IMR-90 (cell line): ENCODE measurements at regions not wholly inside any gene's neighbourhood (a gene's known extent, or its start where the extent isn't known, plus 50 kb on each side); places are given as distances from the start of the nearest gene placed in this dataset.

Experiments
- ATAC-seq: fragments of 200-7000 bp; cut with Tn5 transposase; 2 replicates; pipeline ENCODE4 v1.9.1; 2020; ENCODE audit warnings: low read depth, mild to moderate bottlenecking, moderate library complexity
- BruUV-seq: library from RNA; stranded (reverse); fragments of 400-500 nt; replicated peaks from 2 replicates; lab custom pipeline; 2021; lab: Mats Ljungman, UMichigan
- CTCF ChIA-PET: fragments of 300-600 bp; formaldehyde crosslinking; extraction: SDS; loops from one replicate; lab custom pipeline; 2021; ENCODE audit warnings: antibody characterized with exemption; lab: Yijun Ruan, JAX
- POLR2A ChIA-PET: fragments of 300-600 bp; sonication (Branson Sonifier 250); formaldehyde crosslinking; loops from one replicate; lab custom pipeline; 2022; ENCODE audit warnings: antibody characterized with exemption; ENCODE audit not compliant: unreplicated experiment; lab: Charles Lee
- DNase-seq: peaks from one replicate; pipeline ENCODE4 v3.0.0; 2013
- H2AFZ ChIP-seq: replicated peaks from 2 replicates; pipeline ENCODE3; 2013; ENCODE audit warnings: low read length, mild to moderate bottlenecking; ENCODE audit not compliant: poor library complexity
- H2AK5ac ChIP-seq: 2 replicates; pipeline ENCODE4 v1.6.1; 2013; ENCODE audit warnings: low read depth, low read length, inconsistent platforms
- H2AK9ac ChIP-seq: replicated peaks from 2 replicates; pipeline ENCODE3; 2013; ENCODE audit warnings: mild to moderate bottlenecking, low read depth, low read length, moderate library complexity; ENCODE audit not compliant: poor library complexity
- H2BK120ac ChIP-seq: 2 replicates; pipeline ENCODE4 v1.6.1; 2013; ENCODE audit warnings: low read depth, low read length, inconsistent platforms
- H2BK15ac ChIP-seq: 3 replicates; pipeline ENCODE4 v1.6.1; 2013; ENCODE audit warnings: low read depth, low read length, inconsistent platforms
- H2BK20ac ChIP-seq: 2 replicates; pipeline ENCODE4 v1.6.1; 2013; ENCODE audit warnings: low read depth, mild to moderate bottlenecking, inconsistent platforms, low read length, moderate library complexity
- H2BK5ac ChIP-seq: 2 replicates; pipeline ENCODE4 v1.6.1; 2013; ENCODE audit warnings: mild to moderate bottlenecking, low read depth, low read length, inconsistent platforms; ENCODE audit not compliant: poor library complexity, severe bottlenecking
- H3K14ac ChIP-seq: replicated peaks from 2 replicates; pipeline ENCODE4 v1.6.1; 2013; ENCODE audit warnings: low read depth, low read length, inconsistent platforms
- H3K18ac ChIP-seq: 2 replicates; pipeline ENCODE4 v1.6.1; 2013; ENCODE audit warnings: low read depth, low read length, control low read depth
- H3K23ac ChIP-seq: 2 replicates; pipeline ENCODE4 v1.6.1; 2013; ENCODE audit warnings: low read depth, low read length, inconsistent platforms
- H3K27ac ChIP-seq: 2 replicates; pipeline ENCODE4 v1.5.1; 2013; ENCODE audit warnings: mild to moderate bottlenecking, control low read depth, low read length; ENCODE audit not compliant: insufficient read depth
- H3K27me3 ChIP-seq: 2 replicates; pipeline ENCODE4 v1.6.1; 2013; ENCODE audit warnings: low read length; ENCODE audit not compliant: control insufficient read depth, insufficient read depth
- H3K36me3 ChIP-seq: 2 replicates; pipeline ENCODE4 v1.6.1; 2013; ENCODE audit warnings: low read length, mixed read lengths; ENCODE audit not compliant: control insufficient read depth, insufficient read depth
- H3K4ac ChIP-seq: 2 replicates; pipeline ENCODE4 v1.6.1; 2013; ENCODE audit warnings: low read depth, low read length, inconsistent platforms
- H3K4me1 ChIP-seq: 2 replicates; pipeline ENCODE4 v1.6.1; 2013; ENCODE audit warnings: low read length, mixed read lengths; ENCODE audit not compliant: control insufficient read depth, insufficient read depth
- H3K4me2 ChIP-seq: 2 replicates; pipeline ENCODE4 v1.6.1; 2013; ENCODE audit warnings: low read depth, mild to moderate bottlenecking, control low read depth, low read length, moderate library complexity
- H3K4me3 ChIP-seq: 2 replicates; pipeline ENCODE4 v1.5.1; 2013; ENCODE audit warnings: low read depth, mild to moderate bottlenecking, control low read depth, low read length, moderate library complexity; ENCODE audit not compliant: insufficient read depth
- H3K56ac ChIP-seq: 2 replicates; pipeline ENCODE4 v1.6.1; 2013; ENCODE audit warnings: low read length, inconsistent platforms; ENCODE audit not compliant: insufficient read depth; ENCODE audit errors: extremely low read depth
- H3K79me1 ChIP-seq, 2 experiments: 2 replicates each; pipeline ENCODE4 v1.6.1; 2013; ENCODE audit warnings: low read length in 2 of 2, inconsistent platforms in 1 of 2, low read depth in 1 of 2
- H3K9ac ChIP-seq: 2 replicates; pipeline ENCODE4 v1.6.1; 2013; ENCODE audit warnings: low read depth, low read length, control low read depth
- H3K9me1 ChIP-seq: 2 replicates; pipeline ENCODE4 v1.6.1; 2013; ENCODE audit warnings: low read length, inconsistent platforms; ENCODE audit not compliant: insufficient read depth
- H3K9me3 ChIP-seq: 2 replicates; pipeline ENCODE4 v1.6.1; 2013; ENCODE audit warnings: low read length; ENCODE audit not compliant: control insufficient read depth, insufficient read depth
- H4K20me1 ChIP-seq: 2 replicates; pipeline ENCODE4 v1.6.1; 2013; ENCODE audit warnings: low read length, inconsistent platforms; ENCODE audit not compliant: insufficient read depth
- H4K5ac ChIP-seq: 2 replicates; pipeline ENCODE4 v1.6.1; 2013; ENCODE audit warnings: mild to moderate bottlenecking, low read depth, low read length, control low read depth
- H4K8ac ChIP-seq, 2 experiments: 2 replicates each; pipeline ENCODE4 v1.6.1; 2013; ENCODE audit warnings: low read depth in 2 of 2, low read length in 2 of 2, control low read depth in 1 of 2, inconsistent platforms in 1 of 2
- H4K91ac ChIP-seq: 2 replicates; pipeline ENCODE4 v1.6.1; 2013; ENCODE audit warnings: low read depth, low read length, inconsistent platforms; ENCODE audit not compliant: insufficient read depth
- BHLHE40 ChIP-seq: fragments of 150-350 bp; IDR thresholded peaks from 2 replicates; pipeline ENCODE4 v1.6.1; 2016; ENCODE audit warnings: mild to moderate bottlenecking, low read depth, low read length
- CEBPB ChIP-seq: IDR thresholded peaks from 2 replicates; pipeline ENCODE4 v1.6.1; 2012; ENCODE audit warnings: low read depth, low read length, improper control_type of control experiment
- CHD1 ChIP-seq: IDR thresholded peaks from 2 replicates; pipeline ENCODE4 v1.6.1; 2012; ENCODE audit warnings: low read depth, low read length, improper control_type of control experiment
- CTCF ChIP-seq: conservative IDR thresholded peaks from 2 replicates; pipeline ENCODE4 v1.5.1; 2012; ENCODE audit warnings: mild to moderate bottlenecking, low read depth, low read length, improper control_type of control experiment
- FOS ChIP-seq: fragments of 150-350 bp; IDR thresholded peaks from 2 replicates; pipeline ENCODE4 v1.6.1; 2016; ENCODE audit warnings: low read depth, low read length
- MAFK ChIP-seq: IDR thresholded peaks from 2 replicates; pipeline ENCODE4 v1.6.1; 2012; ENCODE audit warnings: low read depth, low read length, improper control_type of control experiment
- MAZ ChIP-seq: IDR thresholded peaks from 2 replicates; pipeline ENCODE4 v1.6.1; 2012; ENCODE audit warnings: low read depth, mild to moderate bottlenecking, low read length, improper control_type of control experiment, moderate library complexity, borderline replicate concordance
- MXI1 ChIP-seq: IDR thresholded peaks from 2 replicates; pipeline ENCODE4 v1.6.1; 2012; ENCODE audit warnings: low read depth, mild to moderate bottlenecking, low read length, moderate library complexity, borderline replicate concordance
- NFE2L2 ChIP-seq: fragments of 150-350 bp; IDR thresholded peaks from 2 replicates; pipeline ENCODE4 v1.6.1; 2016; ENCODE audit warnings: low read depth, mild to moderate bottlenecking, low read length
- POLR2A ChIP-seq: IDR thresholded peaks from 2 replicates; pipeline ENCODE4 v1.6.1; 2012; ENCODE audit warnings: mild to moderate bottlenecking, low read depth, low read length
- RAD21 ChIP-seq: IDR thresholded peaks from 2 replicates; pipeline ENCODE4 v1.6.1; 2012; ENCODE audit warnings: low read length, improper control_type of control experiment
- RCOR1 ChIP-seq: IDR thresholded peaks from 2 replicates; pipeline ENCODE4 v1.6.1; 2012; ENCODE audit warnings: mild to moderate bottlenecking, low read length, improper control_type of control experiment; ENCODE audit not compliant: insufficient replicate concordance
- RFX5 ChIP-seq: IDR thresholded peaks from 2 replicates; pipeline ENCODE4 v1.8.0; 2012; ENCODE audit warnings: low read depth, mild to moderate bottlenecking, low read length, moderate library complexity
- SMC3 ChIP-seq: fragments of 150-350 bp; IDR thresholded peaks from 2 replicates; pipeline ENCODE4 v1.6.1; 2016; ENCODE audit warnings: low read depth, mild to moderate bottlenecking, antibody characterized with exemption, low read length, moderate library complexity
- WGBS, 2 experiments: methylation state at CpG; one replicate each; pipeline versions ENCODE4 v1.1.5 to v1.1.7; 2013; ENCODE audit warnings: missing lambda C conversion rate in 2 of 2; ENCODE audit not compliant: insufficient read length in 1 of 2; ENCODE audit errors: extremely low coverage in 2 of 2; 5-methylcytosine and 5-hydroxymethylcytosine counted together
- dilution Hi-C: fragments of 300-500 bp; cut with HindIII; formaldehyde crosslinking; loops from one replicate; pipeline ENCODE4 v1.14.3; 2018; ENCODE audit warnings: low sequenced_read_pairs; ENCODE audit not compliant: unreplicated experiment
- in situ Hi-C: fragments of 300-500 bp; cut with MboI; formaldehyde crosslinking; loops from 3 replicates; pipeline ENCODE4 v1.14.3; 2019; ENCODE audit warnings: low sequenced_read_pairs, inconsistent platforms, mixed read lengths
- intact Hi-C: fragments of 100-400 bp; cut with micrococcal nuclease; formaldehyde crosslinking; loops from 2 replicates; pipeline ENCODE4 v1.10.0; 2022
- TF ChIP-seq, protein P1 (sequence below): fragments of 150-350 bp; IDR thresholded peaks from 2 replicates; pipeline ENCODE4 v1.6.1; 2017; ENCODE audit warnings: mild to moderate bottlenecking, antibody characterized with exemption, low read length, low read depth
- TF ChIP-seq, protein P2 (sequence below): fragments of 150-350 bp; IDR thresholded peaks from 2 replicates; pipeline ENCODE4 v1.6.1; 2016; ENCODE audit warnings: low read depth, mild to moderate bottlenecking, low read length, moderate library complexity, borderline replicate concordance

- no peak for TF ChIP-seq NFE2L2
- no peak for TF ChIP-seq SMC3
- TF ChIP-seq CHD1 = no peak
- no peak for TF ChIP-seq CTCF
- TF ChIP-seq, protein P1, sequence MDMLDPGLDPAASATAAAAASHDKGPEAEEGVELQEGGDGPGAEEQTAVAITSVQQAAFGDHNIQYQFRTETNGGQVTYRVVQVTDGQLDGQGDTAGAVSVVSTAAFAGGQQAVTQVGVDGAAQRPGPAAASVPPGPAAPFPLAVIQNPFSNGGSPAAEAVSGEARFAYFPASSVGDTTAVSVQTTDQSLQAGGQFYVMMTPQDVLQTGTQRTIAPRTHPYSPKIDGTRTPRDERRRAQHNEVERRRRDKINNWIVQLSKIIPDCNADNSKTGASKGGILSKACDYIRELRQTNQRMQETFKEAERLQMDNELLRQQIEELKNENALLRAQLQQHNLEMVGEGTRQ = no peak
- no peak for TF ChIP-seq BHLHE40
- TF ChIP-seq RFX5 = no peak
- TF ChIP-seq, protein P2, sequence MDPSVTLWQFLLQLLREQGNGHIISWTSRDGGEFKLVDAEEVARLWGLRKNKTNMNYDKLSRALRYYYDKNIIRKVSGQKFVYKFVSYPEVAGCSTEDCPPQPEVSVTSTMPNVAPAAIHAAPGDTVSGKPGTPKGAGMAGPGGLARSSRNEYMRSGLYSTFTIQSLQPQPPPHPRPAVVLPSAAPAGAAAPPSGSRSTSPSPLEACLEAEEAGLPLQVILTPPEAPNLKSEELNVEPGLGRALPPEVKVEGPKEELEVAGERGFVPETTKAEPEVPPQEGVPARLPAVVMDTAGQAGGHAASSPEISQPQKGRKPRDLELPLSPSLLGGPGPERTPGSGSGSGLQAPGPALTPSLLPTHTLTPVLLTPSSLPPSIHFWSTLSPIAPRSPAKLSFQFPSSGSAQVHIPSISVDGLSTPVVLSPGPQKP = no peak
- TF ChIP-seq POLR2A = no peak
- TF ChIP-seq RAD21 = no peak
- TF ChIP-seq MAZ = no peak
- TF ChIP-seq MXI1 = no peak
- TF ChIP-seq CEBPB = no peak
- no peak for TF ChIP-seq RCOR1
- TF ChIP-seq FOS = no peak
- TF ChIP-seq MAFK = no peak
- WGBS, 2 experiments = 60% methylated on average over 1 of the region's 2 CpGs; no CpG with 5 or more reads in 1 of the 2 experiments
- H4K20me1 ChIP-seq = no peaks in the 10 kb centered on the region
- dilution Hi-C loops (no loop called here), in situ Hi-C loops (no loop called here), intact Hi-C loops (no loop called here)
- no peaks in the 10 kb centered on the region for H3K9me1 ChIP-seq
- no peaks in the 10 kb centered on the region for H3K27me3 ChIP-seq
- no peak overlapping the region for H2BK20ac ChIP-seq
- H3K9me3 ChIP-seq = no peaks in the 10 kb centered on the region
- no peak overlapping the region for H3K56ac ChIP-seq
- no peak overlapping the region for H2AK5ac ChIP-seq
- no peak overlapping the region for H3K14ac ChIP-seq
- no peak for DNase-seq
- no peak for ATAC-seq
- no peak overlapping the region for H3K18ac ChIP-seq
- H2BK5ac ChIP-seq = no peak overlapping the region
- no peak overlapping the region for H4K8ac ChIP-seq
- H3K23ac ChIP-seq = no peak overlapping the region
- no peaks in the 10 kb centered on the region for H3K36me3 ChIP-seq
- H2AK9ac ChIP-seq = no peak overlapping the region
- no peak overlapping the region for H2BK15ac ChIP-seq
- H3K79me1 ChIP-seq = no peaks in the 10 kb centered on the region
- POLR2A ChIA-PET = no interaction called here
- no peak overlapping the region for H3K4me3 ChIP-seq
- no peak overlapping the region for H4K91ac ChIP-seq
- no peak overlapping the region for H3K27ac ChIP-seq
- no peak overlapping the region for H3K9ac ChIP-seq
- no peak overlapping the region for H3K4ac ChIP-seq
- no peaks in the 10 kb centered on the region for H3K4me1 ChIP-seq
- no peak overlapping the region for H4K5ac ChIP-seq
- no TSS peak for BruUV-seq
- CTCF ChIA-PET = interaction anchor here (0.6 kb wide), 1 partner anchor 491 kb away, joined by 5 read pairs; no protein-coding TSS in a partner anchor
- no peak overlapping the region for H3K4me2 ChIP-seq
- H2BK120ac ChIP-seq = no peak overlapping the region
- H2AFZ ChIP-seq = no peak overlapping the region
Observed at GRCh38 chr1:238738892-238739291, 647.5 kb upstream of the CHRM3 start.
